C4-2B (cell line): ENCODE measurements at regions not wholly inside any gene's neighbourhood (a gene's known extent, or its start where the extent isn't known, plus 50 kb on each side); places are given as distances from the start of the nearest gene placed in this dataset.

ENCODE experiments used
- CTCF ChIP-seq: fragments of 450-650 bp; conservative IDR thresholded peaks from 2 replicates; pipeline ENCODE4 v1.5.1; 2017; ENCODE audit warnings: mild to moderate bottlenecking
- ZFX ChIP-seq: fragments of 450-650 bp; IDR thresholded peaks from 2 replicates; pipeline ENCODE4 v1.6.1; 2017

GRCh38 chr4:185878633-185879032 is 66.6 kb upstream of the SORBS2 start:
- TF ChIP-seq ZFX (no peak), CTCF (no peak)
